Jurkat, Clone E6-1 (cell line): ENCODE measurements at regions not wholly inside any gene's neighbourhood (a gene's known extent, or its start where the extent isn't known, plus 50 kb on each side); places are given as distances from the start of the nearest gene placed in this dataset.

Experiments
- DNase-seq: peaks from one replicate; pipeline ENCODE4 v3.0.0-alpha.2; 2011; ENCODE audit warnings: low read depth, low spot score
- H3K4me3 ChIP-seq: 2 replicates; pipeline ENCODE4 v1.5.1; 2011; ENCODE audit warnings: mild to moderate bottlenecking, low read length, control low read depth, moderate library complexity

DNA sequence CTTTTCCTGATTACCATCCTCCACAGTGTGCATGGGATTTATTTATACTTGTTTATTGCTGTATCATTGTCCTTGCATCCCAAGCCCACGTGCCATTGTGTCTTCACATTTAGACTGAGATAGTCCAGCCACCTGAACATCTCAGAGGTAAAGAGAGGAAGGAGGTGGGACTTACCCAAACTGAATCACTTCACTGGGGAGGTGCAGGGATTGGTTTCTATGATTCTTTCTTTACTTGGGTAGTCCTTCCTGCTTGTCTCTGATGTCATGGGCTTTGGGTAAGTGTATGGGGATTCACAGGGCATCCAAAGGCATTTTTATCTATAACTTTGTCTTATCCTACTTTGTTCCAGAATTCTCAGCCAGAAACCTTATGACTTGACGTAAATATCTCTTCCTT is 141.5 kb upstream of the UMPS start:
- H3K4me3 ChIP-seq: no peak overlapping the region
- DNase-seq: no peak

DNA sequence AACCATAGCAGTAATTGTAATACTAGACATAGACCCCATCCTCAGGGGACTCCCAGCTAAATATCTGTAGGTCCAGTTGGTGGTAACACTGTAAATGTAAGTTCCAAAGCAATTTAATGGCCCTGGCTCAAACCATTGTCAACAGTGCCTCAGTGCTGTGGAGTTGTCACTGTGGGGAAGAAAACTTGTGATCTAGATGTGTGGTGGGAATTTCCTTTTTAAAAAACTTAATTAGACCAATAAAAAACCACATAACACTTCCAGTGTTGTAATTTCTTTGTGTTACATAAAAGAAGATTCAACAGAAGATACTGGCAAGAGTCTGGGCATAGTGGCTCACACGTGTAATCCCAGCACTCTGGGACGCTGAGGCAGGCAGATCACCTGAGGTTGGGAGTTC is 138.6 kb upstream of the UMPS start:
- no peak for DNase-seq
- H3K4me3 ChIP-seq: no peak overlapping the region

DNA sequence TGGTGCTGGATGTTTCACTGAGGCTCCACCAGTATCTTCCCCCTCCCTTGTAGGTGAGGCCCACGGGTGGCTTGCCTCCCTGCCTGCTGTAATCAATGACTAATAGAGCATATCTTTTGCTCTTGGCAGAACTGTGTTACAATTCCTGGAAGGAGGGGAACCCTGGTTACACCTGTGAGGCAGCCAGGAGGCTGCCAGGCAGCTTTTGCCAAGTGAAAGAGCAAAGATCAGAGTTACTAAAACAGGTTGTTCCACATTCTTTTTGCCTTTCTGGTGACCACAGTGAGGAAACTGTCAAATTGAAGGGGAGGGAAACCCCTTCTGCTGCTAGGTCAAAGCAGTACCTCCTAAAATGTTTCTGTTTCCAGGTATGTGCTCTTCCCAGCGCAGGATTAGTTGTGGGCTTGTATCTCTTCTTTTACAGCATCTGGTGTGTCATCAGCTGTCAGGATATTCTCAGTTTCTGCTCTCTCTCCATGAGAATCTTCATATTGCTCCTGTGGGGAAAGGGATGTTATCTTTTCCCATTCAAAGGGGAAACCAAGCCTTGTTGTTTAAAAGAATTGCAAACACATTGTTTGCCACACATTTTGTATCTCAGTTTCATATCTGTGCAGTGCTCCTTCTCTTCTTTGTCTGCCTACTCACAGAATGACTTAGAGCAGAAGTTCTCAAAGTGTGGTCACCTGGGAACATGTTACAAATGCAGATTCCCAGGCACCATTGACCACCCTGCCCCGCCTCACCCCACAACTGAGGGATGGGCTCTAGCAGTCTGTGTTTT is 137.4 kb upstream of the UMPS start:
- H3K4me3 ChIP-seq: no peak overlapping the region
- no peak for DNase-seq

DNA sequence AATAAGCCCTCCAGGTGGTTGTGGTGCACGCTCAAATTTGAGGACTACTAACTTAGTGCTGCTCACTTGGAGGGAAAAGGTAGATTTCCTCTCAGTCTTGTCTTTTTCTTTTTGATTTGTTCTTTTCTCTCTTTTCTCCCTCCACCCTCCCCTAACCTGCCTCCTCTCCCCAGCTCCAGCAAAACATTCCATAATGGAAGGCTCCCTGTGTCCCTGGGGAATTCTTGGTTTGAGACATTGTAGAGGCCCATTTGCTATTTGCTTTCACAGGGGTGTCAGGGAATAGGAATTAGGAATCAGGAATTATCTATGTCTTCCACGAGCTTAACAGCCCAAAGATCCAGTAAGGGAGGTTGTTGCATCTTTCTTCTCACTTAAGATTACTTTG is 136.8 kb upstream of the UMPS start:
- DNase-seq: no peak
- H3K4me3 ChIP-seq: no peak overlapping the region

DNA sequence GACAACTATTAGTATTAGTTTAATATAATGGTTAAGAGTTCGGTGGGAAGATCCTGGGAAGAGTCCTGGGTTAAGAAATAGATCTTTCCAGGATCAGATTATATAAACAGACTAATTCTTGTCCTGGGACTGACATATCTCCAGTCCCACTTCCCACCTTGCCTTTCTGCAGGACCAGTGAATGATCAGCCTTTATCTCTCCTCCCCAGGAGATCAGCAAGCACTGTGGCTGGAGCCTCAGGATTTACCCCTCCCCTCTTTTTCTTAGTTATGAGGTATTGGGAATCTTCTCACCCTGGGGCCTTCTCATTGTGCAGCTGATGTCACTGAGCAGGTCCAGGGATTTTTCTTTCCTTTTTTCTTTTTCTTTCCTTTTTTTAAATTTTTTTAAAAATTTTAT is 135.7 kb upstream of the UMPS start:
- no peak overlapping the region for H3K4me3 ChIP-seq
- no peak for DNase-seq

DNA sequence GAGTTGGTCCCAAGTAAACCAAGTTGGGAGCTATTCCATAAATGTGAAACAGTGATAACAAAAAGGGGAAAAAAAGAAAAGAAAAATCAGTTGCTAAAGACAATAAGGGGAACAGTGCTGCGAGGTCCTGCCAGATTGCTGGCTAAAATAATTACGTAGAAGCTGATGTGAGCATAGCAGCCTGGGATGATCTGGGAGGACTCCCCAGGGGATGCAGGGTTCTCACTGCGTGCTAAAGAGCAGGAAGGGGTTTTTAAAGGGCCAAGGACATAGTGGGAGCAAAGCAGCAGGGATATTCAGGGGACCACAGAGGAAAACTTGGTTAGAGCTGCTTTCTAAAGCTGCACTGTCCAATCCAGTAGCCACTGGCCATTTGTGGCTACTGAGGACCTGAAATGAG is 133.0 kb upstream of the UMPS start:
- H3K4me3 ChIP-seq: no peak overlapping the region
- DNase-seq: no peak

DNA sequence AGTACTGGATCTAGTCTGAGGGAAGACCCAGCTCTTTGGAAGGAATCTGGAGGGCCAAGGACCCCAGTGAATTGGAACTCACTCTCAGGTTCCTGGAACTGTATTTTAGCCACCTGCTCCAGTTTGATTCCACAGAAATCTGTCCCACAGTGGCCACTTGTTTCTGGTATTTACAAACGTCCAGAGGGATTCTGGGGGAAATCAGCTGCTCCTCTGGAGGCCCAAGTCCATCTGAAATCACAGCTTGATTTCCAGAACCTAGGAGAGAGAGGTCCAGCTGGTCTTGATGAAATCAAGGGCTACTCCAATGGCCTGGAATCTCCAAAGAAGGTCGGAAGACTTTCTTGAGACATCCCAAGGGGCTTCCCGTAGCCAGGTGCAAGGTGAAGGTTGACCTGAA is 132.3 kb upstream of the UMPS start:
- no peak for DNase-seq
- no peak overlapping the region for H3K4me3 ChIP-seq

DNA sequence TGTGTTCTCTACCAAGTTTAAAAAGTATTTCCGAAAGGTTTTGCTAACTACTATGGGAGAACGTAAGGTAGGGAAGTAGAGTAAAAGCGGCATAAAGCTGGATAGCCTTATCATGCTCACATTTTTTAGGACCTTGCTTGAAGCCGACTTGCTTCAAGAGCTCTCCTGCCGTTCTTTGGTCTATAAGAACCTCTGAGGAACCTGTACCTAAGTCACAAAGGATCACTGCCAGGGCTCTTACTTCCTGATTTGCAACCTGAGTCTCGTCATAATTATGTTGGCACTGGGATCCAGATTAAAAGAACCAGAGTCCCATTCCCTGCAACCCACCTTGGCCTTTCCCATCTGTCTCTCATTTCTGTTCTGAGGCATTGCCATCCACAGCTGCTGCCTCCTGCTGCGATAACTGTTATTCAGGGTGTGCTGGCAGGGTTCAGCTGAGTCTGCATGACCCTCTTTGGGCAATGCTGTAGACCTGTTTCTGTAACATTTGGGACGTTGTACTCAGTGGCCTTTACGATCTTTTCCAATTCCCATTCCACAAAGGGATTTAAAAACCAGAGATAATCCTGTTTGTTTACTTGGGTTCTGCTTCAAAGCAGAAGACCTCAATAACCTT is 131.0 kb upstream of the UMPS start:
- no peak overlapping the region for H3K4me3 ChIP-seq
- DNase-seq: no peak

DNA sequence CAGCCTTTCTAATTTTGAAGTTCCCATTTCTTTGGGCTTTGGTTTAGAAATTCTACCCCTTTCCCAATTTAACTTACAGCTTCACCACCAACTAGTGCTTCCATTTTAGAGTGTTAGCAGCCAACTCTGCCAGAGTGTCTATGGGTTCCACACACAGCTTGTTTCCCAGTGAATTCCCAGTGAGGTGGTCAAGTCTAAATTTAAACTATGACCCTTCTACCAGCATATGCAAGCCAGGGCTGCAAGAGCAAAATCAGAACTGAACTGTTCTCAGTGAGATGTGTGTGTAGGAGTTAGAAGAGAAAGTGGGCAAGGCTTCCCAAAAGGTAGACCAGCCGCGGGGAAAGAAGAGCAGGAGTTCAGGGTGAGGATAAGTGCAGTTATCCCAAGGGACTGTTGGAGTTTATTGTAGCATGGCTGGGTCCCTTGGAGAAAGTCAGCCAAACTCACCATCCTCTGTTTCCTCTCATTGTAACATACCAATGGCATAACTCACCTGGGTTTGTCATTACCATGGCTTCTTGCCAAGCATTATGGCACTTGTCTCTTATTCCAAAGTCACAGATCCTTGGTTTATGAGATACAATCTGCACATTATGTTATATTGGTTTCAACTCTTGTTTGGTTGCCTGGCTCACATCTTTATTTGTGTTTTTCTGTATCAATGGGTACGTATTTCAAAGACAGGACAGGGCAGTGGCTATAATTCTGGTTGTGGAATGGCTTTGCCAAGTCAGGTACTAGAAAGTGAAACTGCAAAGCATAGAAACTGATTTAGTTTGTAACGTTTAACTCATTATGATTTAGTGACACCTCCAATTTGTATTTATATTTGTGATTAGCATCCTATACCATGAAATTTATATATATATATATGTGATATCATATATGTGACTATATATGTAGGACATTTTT is 130.2 kb upstream of the UMPS start:
- no peak overlapping the region for H3K4me3 ChIP-seq
- no peak for DNase-seq

DNA sequence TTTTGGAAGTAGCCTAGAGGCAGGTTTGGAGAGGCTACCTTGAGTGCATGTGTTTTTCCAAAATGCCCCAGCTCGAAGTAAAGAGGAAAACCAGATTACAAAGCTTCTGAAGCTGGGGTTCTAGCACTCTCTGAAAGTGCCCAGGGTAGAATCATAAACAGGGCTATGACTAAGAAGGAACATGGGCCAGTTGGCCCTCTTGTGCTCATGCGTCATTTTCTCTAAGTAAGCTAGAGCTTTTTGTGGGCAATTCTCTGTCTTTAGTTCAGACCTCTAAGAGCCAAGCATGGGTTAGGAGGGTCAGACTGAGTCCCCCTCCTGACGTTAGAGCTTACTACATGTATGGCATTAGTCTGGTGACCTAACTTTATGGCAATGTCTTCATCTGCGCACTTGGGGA is 129.5 kb upstream of the UMPS start:
- DNase-seq: no peak
- H3K4me3 ChIP-seq: no peak overlapping the region

DNA sequence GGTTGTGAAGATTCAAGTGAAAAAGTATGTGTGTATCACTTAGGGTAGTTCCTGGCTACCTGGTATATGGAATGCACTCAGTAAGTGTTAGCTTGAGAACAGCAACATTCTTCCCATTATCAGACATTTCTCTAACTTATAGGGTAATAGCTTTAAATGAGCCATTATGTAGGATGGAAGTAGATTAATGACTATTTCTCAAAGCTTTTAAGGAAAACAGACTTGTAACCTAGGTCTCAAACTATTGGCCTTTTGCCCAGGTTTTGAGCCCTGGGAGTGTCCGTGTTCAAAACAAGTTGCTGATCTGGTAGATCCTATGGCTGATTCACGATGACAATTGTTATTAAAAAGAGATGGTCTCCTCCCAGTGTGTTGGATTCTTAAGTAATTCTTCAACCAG is 129.1 kb upstream of the UMPS start:
- no peak overlapping the region for H3K4me3 ChIP-seq
- DNase-seq: no peak

DNA sequence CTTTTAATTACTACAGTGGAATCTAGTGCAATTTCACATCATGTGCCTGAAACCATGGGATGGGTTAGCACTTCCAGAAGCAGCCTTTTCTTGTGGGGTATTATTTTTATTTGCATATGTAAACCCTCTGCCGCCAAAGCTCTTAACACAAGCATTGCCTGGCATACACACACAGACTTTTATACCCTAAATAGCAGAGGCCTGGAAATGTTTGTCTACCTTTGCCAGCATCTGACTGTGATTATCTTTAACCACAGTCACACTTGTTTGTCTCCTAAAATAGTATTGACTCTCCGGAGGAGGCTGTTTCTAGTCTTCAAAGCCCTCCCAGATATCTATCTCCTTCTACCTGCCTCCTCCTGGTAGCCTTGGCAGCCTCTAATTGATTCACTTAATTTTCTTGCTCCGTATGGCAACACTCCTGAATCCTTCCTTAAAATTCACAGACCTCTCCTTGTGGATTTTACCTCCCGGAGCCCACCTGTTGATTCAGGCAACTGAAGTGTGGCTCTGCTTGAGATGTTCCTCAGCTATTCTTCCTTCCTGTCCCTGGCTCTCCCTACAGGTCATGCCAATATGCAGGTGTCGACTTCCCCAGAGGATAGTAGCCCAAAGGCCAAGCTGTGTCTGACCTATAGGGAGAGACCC is 127.1 kb upstream of the UMPS start:
- H3K4me3 ChIP-seq: no peak overlapping the region
- DNase-seq: no peak

DNA sequence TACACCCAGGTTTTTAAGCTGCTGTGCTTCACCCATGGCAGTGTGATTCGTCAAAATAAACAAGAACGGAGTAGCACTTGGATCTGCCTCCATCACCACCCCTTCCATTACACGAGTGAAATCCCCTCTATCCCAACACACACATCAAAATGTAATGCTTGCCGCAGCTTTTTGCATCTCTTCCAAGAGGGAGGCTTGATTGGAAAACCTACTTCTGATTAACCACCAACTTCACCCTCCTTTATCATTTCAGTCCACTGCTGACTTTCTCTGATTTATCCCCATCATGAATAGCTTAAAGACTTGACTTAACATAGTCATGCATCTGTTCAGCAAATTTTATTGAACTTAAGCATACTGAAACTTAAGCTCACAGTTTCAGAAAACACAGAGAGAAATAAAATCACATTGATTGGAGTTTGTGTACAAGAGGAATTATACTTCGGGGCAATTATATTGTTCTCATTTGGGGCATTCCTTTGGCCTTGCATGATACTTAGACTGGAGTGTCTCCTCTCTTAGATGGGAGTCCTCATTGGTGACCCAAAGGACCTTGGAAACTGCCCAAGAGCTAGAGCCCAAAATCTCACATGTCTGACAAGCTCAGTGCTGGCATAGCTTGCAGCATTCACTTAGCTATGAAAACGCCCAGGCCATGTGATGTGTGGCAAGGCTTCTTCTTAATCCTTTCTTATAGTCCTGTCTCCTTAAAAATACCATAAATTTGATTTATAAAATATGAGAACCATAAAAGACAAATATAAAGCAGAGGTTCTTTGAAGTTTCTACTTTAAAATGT is 124.3 kb upstream of the UMPS start:
- H3K4me3 ChIP-seq: no peak overlapping the region
- DNase-seq: no peak

DNA sequence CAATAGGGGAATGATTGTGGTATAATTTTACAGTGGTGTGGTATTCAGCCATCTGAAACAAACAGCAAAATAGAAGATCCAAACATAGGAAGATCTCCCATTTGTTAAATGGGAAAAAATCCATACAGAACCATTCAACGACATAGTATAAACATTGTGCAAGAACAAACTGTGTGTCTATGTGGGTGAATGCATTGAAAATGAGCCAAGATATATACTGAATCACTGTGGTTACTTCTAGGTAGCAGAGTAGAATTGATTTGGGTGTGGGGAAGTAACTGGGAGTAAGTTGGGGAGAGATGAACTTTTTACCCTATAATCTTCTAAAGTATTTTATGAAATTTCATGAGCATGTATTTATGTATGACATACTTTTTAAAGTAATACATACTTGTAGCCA is 123.1 kb upstream of the UMPS start:
- H3K4me3 ChIP-seq: no peak overlapping the region
- no peak for DNase-seq

DNA sequence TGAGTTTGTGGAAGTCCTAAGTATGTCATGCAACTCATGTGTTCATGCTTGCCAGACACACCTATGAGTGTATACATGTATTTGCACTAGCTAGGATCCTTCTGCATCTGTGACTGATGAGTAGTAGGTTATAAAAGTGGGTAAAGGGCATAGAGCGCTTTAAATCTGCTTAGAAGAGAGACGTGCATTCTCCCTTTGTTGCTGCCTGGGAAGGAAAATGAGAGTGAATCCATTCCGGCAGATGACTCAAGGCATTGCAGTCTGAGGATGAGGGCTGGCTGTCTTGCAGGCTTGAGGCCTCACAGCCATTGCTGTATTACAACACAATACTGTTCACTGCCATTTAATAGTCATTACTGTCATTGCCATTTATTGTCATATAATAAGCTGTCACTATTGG is 120.8 kb upstream of the UMPS start:
- no peak for DNase-seq
- no peak overlapping the region for H3K4me3 ChIP-seq

DNA sequence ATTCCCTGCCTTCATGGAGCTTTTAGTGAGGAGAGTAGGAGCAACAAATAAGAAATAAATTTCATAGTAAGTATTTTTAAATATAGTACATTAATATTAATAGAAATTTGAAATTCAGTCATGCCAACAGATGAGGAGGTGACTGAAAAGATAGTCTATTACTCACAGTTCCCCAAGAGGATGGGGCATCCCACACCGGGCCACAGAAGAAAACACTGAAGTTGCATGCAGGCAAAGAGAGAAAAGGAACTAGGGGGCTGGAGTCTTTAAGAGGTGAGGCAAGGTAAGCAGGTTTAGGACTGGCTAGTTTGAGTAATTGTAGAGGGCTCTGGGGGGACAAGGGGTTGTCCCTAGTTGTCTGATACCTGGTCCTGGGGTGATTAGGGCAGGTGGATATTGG is 120.1 kb upstream of the UMPS start:
- no peak overlapping the region for H3K4me3 ChIP-seq
- no peak for DNase-seq

DNA sequence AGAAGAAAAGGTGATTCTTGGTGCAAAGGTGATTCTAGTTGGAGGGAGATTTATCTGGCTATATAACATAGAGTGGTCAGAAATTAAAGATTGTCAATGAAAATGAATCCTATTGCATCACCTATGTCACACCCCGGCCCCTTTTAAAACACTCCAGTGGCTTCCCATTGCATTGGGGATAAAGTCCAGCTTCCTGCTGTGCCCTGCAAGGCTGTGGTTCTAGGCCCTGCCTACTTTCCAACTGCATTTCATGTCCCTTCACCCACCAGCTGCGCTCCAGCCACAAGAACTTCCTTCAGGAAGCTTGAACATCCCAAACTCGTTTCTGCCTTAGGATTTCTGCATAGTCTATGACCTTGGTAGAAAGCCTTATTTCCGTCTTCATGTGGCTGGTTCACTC is 118.7 kb upstream of the UMPS start:
- no peak for DNase-seq
- no peak overlapping the region for H3K4me3 ChIP-seq

DNA sequence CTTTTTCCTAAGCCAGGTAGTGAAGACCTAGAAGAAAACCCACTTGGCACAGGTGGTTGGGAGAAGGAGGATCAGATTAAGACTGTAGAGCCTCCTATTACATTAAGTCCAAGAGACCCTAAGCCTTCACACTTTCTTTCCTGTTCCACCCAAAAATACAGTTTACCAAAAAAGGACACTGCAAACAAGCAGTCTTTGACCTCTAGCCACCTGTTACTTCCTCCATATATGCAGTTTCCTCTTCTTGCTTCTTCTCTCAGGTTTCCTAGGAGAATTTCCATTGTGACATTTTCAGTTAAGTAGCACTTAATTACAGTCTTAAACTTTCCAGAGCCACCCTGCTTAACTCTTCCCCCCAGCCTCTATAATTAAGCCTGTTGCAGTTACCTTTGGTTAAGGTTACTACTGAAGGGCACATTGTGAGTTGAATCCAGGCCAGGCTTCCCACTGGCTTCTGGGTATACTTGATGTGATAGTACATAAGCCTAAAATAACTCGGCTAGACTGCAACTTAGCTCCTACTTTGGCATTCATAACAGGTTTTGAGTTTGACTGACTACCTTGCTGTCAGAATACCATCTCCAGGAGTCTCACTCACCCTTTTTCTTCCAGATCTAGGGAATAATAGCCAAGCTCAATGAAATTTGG is 114.2 kb upstream of the UMPS start:
- no peak for DNase-seq
- H3K4me3 ChIP-seq: no peak overlapping the region

DNA sequence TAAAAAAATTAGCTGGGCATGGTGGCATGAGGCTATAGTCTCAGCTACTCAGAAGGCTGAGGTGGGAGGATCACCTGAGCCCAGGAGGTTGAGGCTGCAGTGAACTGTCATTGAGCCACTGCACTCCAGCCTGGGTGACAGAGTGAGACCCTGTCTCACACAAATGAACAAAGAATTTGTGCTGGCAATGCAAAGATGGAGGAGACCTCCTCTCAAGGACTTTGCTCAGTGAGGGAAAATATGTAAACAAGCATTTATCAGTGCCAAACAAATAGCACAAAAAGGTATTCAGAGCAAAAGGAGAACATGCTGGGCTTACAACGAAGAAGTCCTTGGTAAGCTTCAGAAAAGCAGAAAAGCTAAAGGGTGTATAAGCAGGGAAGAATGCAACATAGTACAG is 113.1 kb upstream of the UMPS start:
- DNase-seq: no peak
- H3K4me3 ChIP-seq: no peak overlapping the region
